Omental fat pad (tissue), 3 donors: ENCODE measurements at regions not wholly inside any gene's neighbourhood (a gene's known extent, or its start where the extent isn't known, plus 50 kb on each side); places are given as distances from the start of the nearest gene placed in this dataset.

Source experiments
- ATAC-seq: fragments of 150-250 bp; one replicate; pipeline ENCODE4 v1.9.1; 2016; ENCODE audit warnings: mild to moderate bottlenecking, moderate library complexity; ENCODE audit not compliant: low FRiP score
- DNase-seq: peaks from one replicate; pipeline ENCODE4 v3.0.0-alpha.2; 2019; ENCODE audit warnings: low spot score
- TF ChIP-seq, protein P1 (sequence below), 3 donors: fragments of 450-650 bp; IDR thresholded peaks; one replicate each; pipeline ENCODE4 v1.5.1; 2016 to 2017; ENCODE audit warnings: antibody characterized with exemption in 3 of 3, mild to moderate bottlenecking in 3 of 3, moderate library complexity in 2 of 3

DNA sequence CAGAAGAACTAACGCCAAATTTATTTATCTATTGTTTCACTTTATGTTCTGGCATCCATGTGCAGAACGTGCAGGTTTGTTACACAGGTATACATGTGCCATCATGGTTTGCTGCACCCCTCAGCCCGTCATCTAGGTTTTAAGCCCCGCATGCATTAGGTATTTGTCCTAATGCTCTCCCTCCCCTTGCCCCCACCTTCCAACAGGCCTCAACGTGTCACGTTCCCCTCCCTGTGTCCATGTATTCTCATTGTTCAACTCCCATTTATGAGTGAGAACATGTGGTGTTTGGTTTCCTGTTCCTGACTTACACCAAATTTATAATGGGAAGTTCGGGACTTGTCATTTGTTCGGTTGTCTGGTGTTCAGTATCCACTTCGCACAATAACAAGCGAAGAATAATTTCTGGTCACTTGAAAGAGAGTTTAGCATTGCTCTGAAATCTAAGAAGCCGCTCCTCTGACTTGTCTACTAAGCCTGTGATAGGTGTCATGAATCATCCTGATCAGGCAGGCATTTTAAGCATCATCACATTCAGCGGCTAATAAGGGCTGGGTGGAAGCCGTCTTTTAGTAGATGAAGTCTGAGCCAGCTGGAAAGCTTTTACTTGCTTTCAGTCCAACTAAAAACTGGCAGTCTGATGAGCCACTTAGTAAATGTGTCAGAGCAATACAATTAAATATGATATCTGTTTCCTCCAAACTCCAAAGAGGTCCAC is 1065.7 kb upstream of the PABPC4L start:
- TF ChIP-seq, protein P1, sequence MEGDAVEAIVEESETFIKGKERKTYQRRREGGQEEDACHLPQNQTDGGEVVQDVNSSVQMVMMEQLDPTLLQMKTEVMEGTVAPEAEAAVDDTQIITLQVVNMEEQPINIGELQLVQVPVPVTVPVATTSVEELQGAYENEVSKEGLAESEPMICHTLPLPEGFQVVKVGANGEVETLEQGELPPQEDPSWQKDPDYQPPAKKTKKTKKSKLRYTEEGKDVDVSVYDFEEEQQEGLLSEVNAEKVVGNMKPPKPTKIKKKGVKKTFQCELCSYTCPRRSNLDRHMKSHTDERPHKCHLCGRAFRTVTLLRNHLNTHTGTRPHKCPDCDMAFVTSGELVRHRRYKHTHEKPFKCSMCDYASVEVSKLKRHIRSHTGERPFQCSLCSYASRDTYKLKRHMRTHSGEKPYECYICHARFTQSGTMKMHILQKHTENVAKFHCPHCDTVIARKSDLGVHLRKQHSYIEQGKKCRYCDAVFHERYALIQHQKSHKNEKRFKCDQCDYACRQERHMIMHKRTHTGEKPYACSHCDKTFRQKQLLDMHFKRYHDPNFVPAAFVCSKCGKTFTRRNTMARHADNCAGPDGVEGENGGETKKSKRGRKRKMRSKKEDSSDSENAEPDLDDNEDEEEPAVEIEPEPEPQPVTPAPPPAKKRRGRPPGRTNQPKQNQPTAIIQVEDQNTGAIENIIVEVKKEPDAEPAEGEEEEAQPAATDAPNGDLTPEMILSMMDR (IDR thresholded peaks at IDR 0.05): no peak

DNA sequence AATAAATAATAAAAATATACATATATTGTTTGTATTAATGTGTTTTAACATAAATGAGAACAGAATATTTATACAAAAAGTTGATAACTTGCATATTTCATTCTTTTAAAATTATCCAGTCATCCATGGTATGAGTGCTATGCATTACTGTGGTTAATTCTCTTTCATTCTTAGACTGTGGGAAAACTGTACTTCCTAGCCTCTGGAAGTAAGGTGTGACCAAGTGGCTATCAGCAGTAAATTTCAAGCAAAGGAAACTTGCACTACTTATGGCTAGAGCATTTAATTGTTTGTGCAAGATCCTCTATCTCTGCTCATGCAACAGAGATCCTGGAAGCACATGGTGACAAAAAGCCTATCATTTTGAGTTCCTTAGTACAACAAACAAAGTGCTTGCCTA is 1054.5 kb upstream of the PABPC4L start:
- DNase-seq (no peak), ATAC-seq (no peak)
- TF ChIP-seq, protein P1 (IDR thresholded peaks at IDR 0.05): no peak

More for the DNA sequence above, 1065.7 kb upstream of the PABPC4L start:
- DNase-seq: no peak
- no peak for ATAC-seq

DNA sequence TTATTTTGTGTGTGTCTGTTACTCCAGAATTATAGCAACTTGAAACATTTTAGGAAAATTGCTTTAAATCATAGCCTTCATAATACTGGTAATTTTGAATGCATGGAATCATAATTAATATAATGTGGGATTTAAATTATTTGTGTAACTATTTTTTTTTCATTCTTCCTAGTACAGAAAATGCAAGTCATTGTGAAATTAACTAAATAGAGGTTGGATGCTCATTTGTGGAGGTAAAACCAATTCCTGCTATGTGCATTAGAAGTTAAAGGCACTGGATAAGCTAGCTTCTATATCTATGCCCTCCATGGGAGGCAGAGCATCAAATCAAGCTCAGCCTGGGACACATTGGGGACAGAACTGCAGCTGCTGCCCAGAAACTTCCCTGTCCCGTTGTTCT is 1048.5 kb upstream of the PABPC4L start:
- ATAC-seq (no peak), DNase-seq (no peak)
- TF ChIP-seq, protein P1 (IDR thresholded peaks at IDR 0.05): no peak

DNA sequence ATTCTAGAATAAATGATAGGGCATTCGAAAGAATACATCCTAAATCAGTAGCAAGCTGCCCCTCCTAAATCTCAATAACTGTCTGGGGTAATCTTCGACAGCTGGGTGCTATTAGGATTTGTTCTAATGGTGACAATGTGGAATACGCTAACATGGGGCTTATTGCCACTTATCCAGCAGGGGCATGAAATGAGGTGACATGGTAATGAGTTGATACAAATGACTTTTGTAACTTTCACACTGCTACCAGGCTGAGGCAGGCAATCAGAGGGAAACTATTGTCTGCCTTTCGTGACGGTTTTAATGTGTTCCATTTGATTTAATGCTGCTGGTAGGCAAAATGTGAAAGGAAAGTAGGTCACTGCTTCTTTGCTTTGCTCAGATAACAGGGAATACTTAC is 1047.4 kb upstream of the PABPC4L start:
- DNase-seq: no peak
- no peak for ATAC-seq
- TF ChIP-seq, protein P1 (IDR thresholded peaks at IDR 0.05): no peak

DNA sequence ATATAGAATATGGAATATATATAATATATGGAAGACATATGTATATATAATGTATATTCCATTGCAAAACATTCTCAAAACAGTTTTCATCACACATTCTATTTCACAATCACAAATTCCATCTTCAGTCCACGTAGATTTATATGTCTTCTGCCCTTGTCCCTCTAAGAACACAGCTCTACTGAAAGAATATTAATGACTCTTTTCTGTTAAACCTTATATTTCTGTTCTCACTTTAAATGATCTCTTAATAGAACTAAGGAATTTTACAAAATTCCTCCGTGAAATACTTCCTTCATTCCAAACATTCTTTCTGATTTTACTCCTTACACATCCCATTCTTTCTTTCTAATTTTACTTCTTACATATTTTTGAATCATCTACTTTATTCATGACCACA is 1043.1 kb upstream of the PABPC4L start:
- TF ChIP-seq, protein P1 (IDR thresholded peaks at IDR 0.05): no peak
- ATAC-seq (no peak), DNase-seq (no peak)

DNA sequence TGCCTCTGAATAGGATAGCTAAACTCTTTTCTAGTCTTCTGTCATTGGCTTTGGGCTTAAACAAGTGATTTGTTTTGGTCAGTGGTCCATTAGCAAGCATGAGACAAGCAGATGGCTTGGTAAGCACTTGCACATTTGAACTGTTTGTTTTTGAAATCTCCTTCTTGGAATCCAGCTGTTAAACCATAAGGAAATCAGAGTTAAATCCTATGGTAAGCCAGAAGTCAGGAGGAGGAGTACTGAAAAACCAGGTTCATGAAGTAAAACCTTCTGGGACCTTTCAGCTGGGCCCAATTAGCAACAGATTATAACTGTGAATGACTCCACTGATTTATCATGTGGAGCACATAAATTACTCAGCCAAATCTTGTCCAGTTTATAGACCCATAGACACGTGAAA is 1042.5 kb upstream of the PABPC4L start:
- TF ChIP-seq, protein P1 (IDR thresholded peaks at IDR 0.05): no peak
- no peak for ATAC-seq

DNA sequence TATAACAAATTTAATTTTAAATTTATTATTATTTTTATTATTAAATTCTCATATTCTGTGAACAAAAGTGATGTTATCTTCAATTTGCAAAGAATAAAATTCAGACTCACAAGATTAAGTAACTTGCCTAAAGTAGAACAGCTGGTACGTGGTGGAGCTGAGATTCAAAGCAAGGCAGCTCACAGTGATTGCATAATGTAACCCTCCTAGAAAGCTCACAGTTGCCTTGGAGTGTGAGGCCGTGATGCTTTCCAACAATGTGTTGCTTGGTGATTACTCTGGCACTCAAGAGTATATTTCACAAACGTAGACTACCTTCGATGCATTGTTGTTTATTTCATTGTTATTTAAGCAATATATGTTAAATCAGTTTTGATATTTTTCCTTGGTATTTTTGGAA is 1039.2 kb upstream of the PABPC4L start:
- DNase-seq: no peak
- ATAC-seq: peak; percentile 87
- TF ChIP-seq, protein P1 (IDR thresholded peaks at IDR 0.05): no peak

More for the DNA sequence above, 1042.5 kb upstream of the PABPC4L start:
- DNase-seq: no peak
